Heart left ventricle (tissue), 13 donors: ENCODE measurements at regions not wholly inside any gene's neighbourhood (a gene's known extent, or its start where the extent isn't known, plus 50 kb on each side); places are given as distances from the start of the nearest gene placed in this dataset.

Experiments used
- POLR2A ChIP-seq, 2 donors: fragments of 450-650 bp; IDR thresholded peaks; one replicate each; pipeline ENCODE4 v1.6.1; 2017; ENCODE audit warnings: antibody characterized with exemption in 2 of 2, mild to moderate bottlenecking in 2 of 2, moderate library complexity in 2 of 2
- TF ChIP-seq, protein P1 (sequence below), 12 donors: fragments of 200-600 bp; sonication (generic) in 4 of 12; IDR thresholded peaks; one replicate each; pipeline versions ENCODE4 v1.5.0 to v1.8.0; 2018 to 2022; ENCODE audit warnings: antibody characterized with exemption in 12 of 12, mild to moderate bottlenecking in 5 of 12
- donor health status: ischemic (EF 13 %, LVEDD 7.1; RV severe dilation, severe dysfunction).
- donor health status: DM: no; HTN: yes; CAD: no.
- donor health status: DM: no; HTN: no; CAD: no.
- donor health status: ischemic (EF 25% LVEDD 6.9; RV normal size, moderate dysfunction).
- donor health status: ischemic (EF 25% LVEDD 5.7; RV mildly dilated, moderate dysfunction).
- donor health status: ischemic (EF 35%, LVEDD 5.7; RV mildly dilated, moderate dysfunction).
- donor health status: nonischemic (EF 11% LVEDD 7.7; RV severe dilation, severe dysfunction).
- donor health status: DM: yes; HTN: yes; CAD: no.
- donor health status: PGD.
- donor health status: ischemic (EF 29% LVEDD 5.4; RV normal size, mild dysfunction).
- donor health status: nonischemic (EF 23%, LVEDD 6.1; RV moderate dilation, normal function).

DNA sequence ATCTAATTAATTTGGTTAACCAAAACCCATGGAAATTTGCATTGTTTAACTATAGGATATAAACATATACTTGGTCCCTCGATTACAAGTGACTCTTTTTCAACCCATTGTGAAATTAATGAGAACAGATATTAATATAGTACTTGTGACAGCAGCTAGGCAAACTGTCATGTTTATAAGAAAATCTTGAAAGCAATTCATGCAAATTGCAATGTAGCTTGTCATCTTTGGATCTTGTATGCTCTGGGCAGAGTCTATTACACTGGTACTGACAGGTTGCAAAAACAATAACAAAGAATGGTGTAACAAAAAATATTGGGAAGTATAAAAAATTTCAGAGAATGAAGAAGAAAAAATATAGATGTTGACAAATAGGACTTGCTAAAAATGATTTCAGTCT, 941.0 kb downstream of the DNAH5 start:
- TF ChIP-seq, protein P1, sequence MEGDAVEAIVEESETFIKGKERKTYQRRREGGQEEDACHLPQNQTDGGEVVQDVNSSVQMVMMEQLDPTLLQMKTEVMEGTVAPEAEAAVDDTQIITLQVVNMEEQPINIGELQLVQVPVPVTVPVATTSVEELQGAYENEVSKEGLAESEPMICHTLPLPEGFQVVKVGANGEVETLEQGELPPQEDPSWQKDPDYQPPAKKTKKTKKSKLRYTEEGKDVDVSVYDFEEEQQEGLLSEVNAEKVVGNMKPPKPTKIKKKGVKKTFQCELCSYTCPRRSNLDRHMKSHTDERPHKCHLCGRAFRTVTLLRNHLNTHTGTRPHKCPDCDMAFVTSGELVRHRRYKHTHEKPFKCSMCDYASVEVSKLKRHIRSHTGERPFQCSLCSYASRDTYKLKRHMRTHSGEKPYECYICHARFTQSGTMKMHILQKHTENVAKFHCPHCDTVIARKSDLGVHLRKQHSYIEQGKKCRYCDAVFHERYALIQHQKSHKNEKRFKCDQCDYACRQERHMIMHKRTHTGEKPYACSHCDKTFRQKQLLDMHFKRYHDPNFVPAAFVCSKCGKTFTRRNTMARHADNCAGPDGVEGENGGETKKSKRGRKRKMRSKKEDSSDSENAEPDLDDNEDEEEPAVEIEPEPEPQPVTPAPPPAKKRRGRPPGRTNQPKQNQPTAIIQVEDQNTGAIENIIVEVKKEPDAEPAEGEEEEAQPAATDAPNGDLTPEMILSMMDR (IDR thresholded peaks at IDR 0.05), result no peak
- TF ChIP-seq POLR2A (IDR thresholded peaks at IDR 0.05), result no peak
